Esophagus squamous epithelium (tissue), 5 donors: ENCODE measurements at regions not wholly inside any gene's neighbourhood (a gene's known extent, or its start where the extent isn't known, plus 50 kb on each side); places are given as distances from the start of the nearest gene placed in this dataset.

Experiments used
- DNase-seq: peaks from one replicate; lab custom pipeline; 2025; lab: John Stamatoyannopoulos, UW
- H3K27ac ChIP-seq, 4 donors: fragments of 200-600 bp; sonication (generic); one replicate each; pipeline ENCODE4 v1.5.1; 2016 to 2019; ENCODE audit warnings: mild to moderate bottlenecking in 1 of 4
- H3K27me3 ChIP-seq, 4 donors: fragments of 200-600 bp; sonication (generic); 1 replicate in 3 of 4; 2 replicates in 1 of 4; pipeline versions ENCODE4 v1.5.1 to v1.6.0; 2017 to 2021; ENCODE audit warnings: antibody characterized with exemption in 1 of 4
- H3K36me3 ChIP-seq, 3 donors: fragments of 200-600 bp; sonication (generic); one replicate each; pipeline ENCODE4 v1.5.1; 2016 to 2019
- H3K4me1 ChIP-seq, 3 donors: fragments of 200-600 bp; sonication (generic); one replicate each; pipeline ENCODE4 v1.5.1; 2017 to 2019
- H3K4me3 ChIP-seq, 4 donors: fragments of 200-600 bp; sonication (generic); 1 replicate in 3 of 4; 2 replicates in 1 of 4; pipeline ENCODE4 v1.5.1; 2016 to 2019; ENCODE audit warnings: mild to moderate bottlenecking in 2 of 4, moderate library complexity in 1 of 4
- H3K9me3 ChIP-seq, 3 donors: fragments of 200-600 bp; sonication (generic); one replicate each; pipeline ENCODE4 v1.5.1; 2016 to 2019
- POLR2A ChIP-seq, 4 donors: fragments of 450-650 bp; IDR thresholded peaks; one replicate each; pipeline ENCODE4 v1.6.1; 2017; ENCODE audit warnings: antibody characterized with exemption in 4 of 4, mild to moderate bottlenecking in 4 of 4, moderate library complexity in 3 of 4
- WGBS, 2 donors: methylation state at CpG; one replicate each; pipeline ENCODE4 v1.1.5; 2018; 5-methylcytosine and 5-hydroxymethylcytosine counted together
- intact Hi-C: fragments of 100-400 bp; cut with DNase I; formaldehyde crosslinking; loops from one replicate; pipeline ENCODE4 v1.15.0; 2022
- TF ChIP-seq, protein P1 (sequence below), 6 experiments: fragments of 450-650 bp in 4 of 6; fragments of 200-600 bp in 2 of 6; sonication (generic) in 2 of 6; IDR thresholded peaks; one replicate each; pipeline ENCODE4 v1.5.1; 2016 to 2019; ENCODE audit warnings: antibody characterized with exemption in 6 of 6, mild to moderate bottlenecking in 4 of 6, moderate library complexity in 4 of 6
- donor health status: DM: yes; HTN: yes; CAD: no.

- TF ChIP-seq POLR2A (IDR thresholded peaks at IDR 0.05), result no peak
- TF ChIP-seq, protein P1, sequence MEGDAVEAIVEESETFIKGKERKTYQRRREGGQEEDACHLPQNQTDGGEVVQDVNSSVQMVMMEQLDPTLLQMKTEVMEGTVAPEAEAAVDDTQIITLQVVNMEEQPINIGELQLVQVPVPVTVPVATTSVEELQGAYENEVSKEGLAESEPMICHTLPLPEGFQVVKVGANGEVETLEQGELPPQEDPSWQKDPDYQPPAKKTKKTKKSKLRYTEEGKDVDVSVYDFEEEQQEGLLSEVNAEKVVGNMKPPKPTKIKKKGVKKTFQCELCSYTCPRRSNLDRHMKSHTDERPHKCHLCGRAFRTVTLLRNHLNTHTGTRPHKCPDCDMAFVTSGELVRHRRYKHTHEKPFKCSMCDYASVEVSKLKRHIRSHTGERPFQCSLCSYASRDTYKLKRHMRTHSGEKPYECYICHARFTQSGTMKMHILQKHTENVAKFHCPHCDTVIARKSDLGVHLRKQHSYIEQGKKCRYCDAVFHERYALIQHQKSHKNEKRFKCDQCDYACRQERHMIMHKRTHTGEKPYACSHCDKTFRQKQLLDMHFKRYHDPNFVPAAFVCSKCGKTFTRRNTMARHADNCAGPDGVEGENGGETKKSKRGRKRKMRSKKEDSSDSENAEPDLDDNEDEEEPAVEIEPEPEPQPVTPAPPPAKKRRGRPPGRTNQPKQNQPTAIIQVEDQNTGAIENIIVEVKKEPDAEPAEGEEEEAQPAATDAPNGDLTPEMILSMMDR (IDR thresholded peaks at IDR 0.05), result no peak
- Histone ChIP-seq H3K4me1 (peaks cover 0 to 17% (median 15%) of the 10 kb centered on the region in 3 donors), H3K36me3 (no peaks in the 10 kb centered on the region), H3K9me3 (no peaks in the 10 kb centered on the region), H3K4me3 (no peak overlapping the region), H3K27ac (no peak overlapping the region), H3K27me3 (no peaks in the 10 kb centered on the region)
- intact Hi-C loops, result no loop called here
- WGBS, 2 donors, result 51 to 90% methylated on average over 3 of the region's 3 CpGs
- no peak for DNase-seq
These were observed 213.6 kb upstream of the CDH5 start for GRCh38 chr16:66152823-66153393.

GRCh38 chr16:66152181-66152580 lies 214.3 kb upstream of the CDH5 start:
- intact Hi-C loops, result no loop called here
- Histone ChIP-seq H3K27me3 (peaks cover 0 to 4% (median 0%) of the 10 kb centered on the region in 4 donors), H3K36me3 (no peaks in the 10 kb centered on the region), H3K27ac (no peak overlapping the region), H3K9me3 (no peaks in the 10 kb centered on the region), H3K4me1 (peaks cover 0 to 17% (median 15%) of the 10 kb centered on the region in 3 donors), H3K4me3 (no peak overlapping the region)
- TF ChIP-seq, protein P1 (IDR thresholded peaks at IDR 0.05), result no peak
- TF ChIP-seq POLR2A (IDR thresholded peaks at IDR 0.05), result no peak
- DNase-seq, result no peak
- 56 to 63% methylated on average over 1 of the region's 2 CpGs for WGBS, 2 donors

- H3K4me3 ChIP-seq, result no peak overlapping the region
- peak overlapping the region in 3 of 4 donors; percentile 27 to 60 (median 58) for H3K27ac ChIP-seq
- no peaks in the 10 kb centered on the region for H3K36me3 ChIP-seq
- TF ChIP-seq, protein P1 (IDR thresholded peaks at IDR 0.05), result no peak
- TF ChIP-seq POLR2A (IDR thresholded peaks at IDR 0.05), result no peak
- intact Hi-C loops, result no loop called here
- DNase-seq, result no peak
- 67 to 76% methylated on average over 7 of the region's 7 CpGs for WGBS, 2 donors
- H3K4me1 ChIP-seq, result peaks cover 0 to 17% (median 15%) of the 10 kb centered on the region in 3 donors
- no peaks in the 10 kb centered on the region for H3K9me3 ChIP-seq
- peaks cover 0 to 4% (median 0%) of the 10 kb centered on the region in 4 donors for H3K27me3 ChIP-seq
These were observed 215.6 kb upstream of the CDH5 start for GRCh38 chr16:66150698-66151482.

DNA sequence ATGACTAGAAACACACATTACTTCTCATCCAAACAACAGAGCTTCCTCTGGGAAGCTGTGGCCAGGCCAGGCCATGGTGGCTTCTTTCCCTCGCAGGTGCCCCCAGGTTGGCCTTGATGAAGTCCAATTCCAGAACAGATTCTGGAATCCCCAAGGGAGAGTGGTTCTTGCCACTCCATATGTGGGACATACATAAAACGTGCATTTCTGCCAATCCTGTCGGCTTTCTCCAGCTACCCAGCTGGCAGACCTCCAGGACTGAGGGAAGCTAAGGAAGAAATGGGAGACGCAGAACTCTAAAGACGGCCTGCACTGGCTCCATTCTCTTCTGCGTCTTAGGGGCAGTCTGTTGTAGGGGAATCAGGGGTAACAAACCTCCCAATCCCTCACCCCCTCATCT lies 219.2 kb upstream of the CDH5 start:
- no peaks in the 10 kb centered on the region for H3K36me3 ChIP-seq
- H3K27ac ChIP-seq, result no peak overlapping the region
- peaks cover 0 to 4% (median 0%) of the 10 kb centered on the region in 4 donors for H3K27me3 ChIP-seq
- no peak for TF ChIP-seq POLR2A (IDR thresholded peaks at IDR 0.05)
- TF ChIP-seq, protein P1 (IDR thresholded peaks at IDR 0.05), result no peak
- no peaks in the 10 kb centered on the region for H3K9me3 ChIP-seq
- H3K4me1 ChIP-seq, result peaks cover 0 to 17% (median 10%) of the 10 kb centered on the region in 3 donors
- no peak for DNase-seq
- 68 to 71% methylated on average over 5 to 6 of the region's 6 CpGs for WGBS, 2 donors
- H3K4me3 ChIP-seq, result no peak overlapping the region
- intact Hi-C loops, result no loop called here

GRCh38 chr16:66146798-66147197 lies 219.7 kb upstream of the CDH5 start:
- 75 to 78% methylated on average over 9 of the region's 9 CpGs for WGBS, 2 donors
- H3K4me1 ChIP-seq, result peaks cover 0 to 16% (median 8%) of the 10 kb centered on the region in 3 donors

More at GRCh38 chr16:66146798-66147197, 219.7 kb upstream of the CDH5 start:
- Histone ChIP-seq H3K9me3 (no peaks in the 10 kb centered on the region), H3K36me3 (no peaks in the 10 kb centered on the region), H3K27me3 (peaks cover 0 to 4% (median 0%) of the 10 kb centered on the region in 4 donors), H3K27ac (no peak overlapping the region), H3K4me3 (no peak overlapping the region)
- intact Hi-C loops, result no loop called here
- DNase-seq, result no peak
- TF ChIP-seq, protein P1 (IDR thresholded peaks at IDR 0.05), result no peak
- no peak for TF ChIP-seq POLR2A (IDR thresholded peaks at IDR 0.05)
